Esophagus muscularis mucosa (tissue), 3 donors: ENCODE measurements at regions not wholly inside any gene's neighbourhood (a gene's known extent, or its start where the extent isn't known, plus 50 kb on each side); places are given as distances from the start of the nearest gene placed in this dataset.

Experiments used
- CTCF ChIP-seq, 3 experiments: fragments of 200-600 bp in 2 of 3; fragments of 450-650 bp in 1 of 3; sonication (generic) in 2 of 3; IDR thresholded peaks; one replicate each; pipeline ENCODE4 v1.5.1; 2017 to 2019; ENCODE audit warnings: antibody characterized with exemption in 3 of 3, mild to moderate bottlenecking in 2 of 3, moderate library complexity in 1 of 3
- POLR2A ChIP-seq: fragments of 450-650 bp; IDR thresholded peaks from one replicate; pipeline ENCODE4 v1.6.1; 2017; ENCODE audit warnings: antibody characterized with exemption, moderate library complexity, mild to moderate bottlenecking, low read depth
- POLR2AphosphoS5 ChIP-seq, 2 donors: sonication (generic); formaldehyde crosslinking; IDR thresholded peaks; one replicate each; pipeline ENCODE4 v1.6.1; 2017; ENCODE audit warnings: antibody characterized with exemption in 2 of 2

- TF ChIP-seq POLR2A, result no peak
- no peak for TF ChIP-seq CTCF (IDR thresholded peaks at IDR 0.05)
- TF ChIP-seq POLR2AphosphoS5 (IDR thresholded peaks at IDR 0.05), result no peak
These were observed 191.9 kb upstream of the UBL3 start for GRCh38 chr13:30042272-30042671.
